K562 (cell line): ENCODE measurements at regions not wholly inside any gene's neighbourhood (a gene's known extent, or its start where the extent isn't known, plus 50 kb on each side); places are given as distances from the start of the nearest gene placed in this dataset.

Source experiments
- ATAC-seq: fragments of 200-7000 bp; cut with Tn5 transposase; 3 replicates; pipeline ENCODE4 v1.9.1; 2020; ENCODE audit warnings: moderate library complexity
- BruUV-seq: library from RNA; stranded (reverse); fragments of 400-500 nt; replicated peaks from 2 replicates; lab custom pipeline; 2021; lab: Mats Ljungman, UMichigan
- CTCF ChIA-PET: fragments of 300-600 bp; formaldehyde crosslinking; extraction: SDS; loops from one replicate; lab custom pipeline; 2021; ENCODE audit warnings: low intra/inter-chr PET ratio; lab: Yijun Ruan, JAX
- POLR2A ChIA-PET: fragments of 300-600, 350-650 bp; sonication (Branson Sonifier 250); formaldehyde crosslinking; extraction: SDS; loops from one replicate; lab custom pipeline; 2021; ENCODE audit warnings: antibody characterized with exemption, inconsistent platforms; lab: Yijun Ruan, JAX
- DNase-seq, 4 experiments: peaks; one replicate each; pipeline versions ENCODE4 v3.0.0 to v3.0.0-alpha.2; 2011 to 2018; ENCODE audit warnings: low spot score in 3 of 4, mixed read lengths in 3 of 4; ENCODE audit errors: extremely low read depth in 1 of 4
- FAIRE-seq: peaks from 2 replicates; lab custom pipeline; 2011; peaks lifted over from hg19 to GRCh38; lab: Jason Lieb, UNC
- H2AFZ ChIP-seq: 2 replicates; pipeline ENCODE4 v1.6.0; 2011; ENCODE audit warnings: low read depth, low read length, control low read depth, inconsistent platforms
- H3K27ac ChIP-seq: fragments of 200-600 bp; 3 replicates; pipeline ENCODE4 v1.8.0; 2011; ENCODE audit warnings: low read depth, mild to moderate bottlenecking, control low read depth, inconsistent platforms, low read length, moderate library complexity, mixed read lengths; ENCODE audit errors: extremely low read depth
- H3K27me3 ChIP-seq, 2 experiments: fragments of 300-600 bp in 1 of 2; 2 replicates in 1 of 2; 3 replicates in 1 of 2; pipeline versions ENCODE4 v1.6.0 to v1.8.0; 2011; ENCODE audit warnings: inconsistent platforms in 2 of 2, low read length in 2 of 2, mild to moderate bottlenecking in 1 of 2, mixed read lengths in 1 of 2, moderate library complexity in 1 of 2; ENCODE audit not compliant: control insufficient read depth in 2 of 2, insufficient read depth in 2 of 2
- H3K36me3 ChIP-seq: fragments of 300-600 bp; 3 replicates; pipeline ENCODE4 v1.8.0; 2011; ENCODE audit warnings: mild to moderate bottlenecking, low read length, inconsistent platforms; ENCODE audit not compliant: control insufficient read depth, insufficient read depth
- H3K4me1 ChIP-seq, 2 experiments: fragments of 200-600 bp in 1 of 2; replicated peaks in 1 of 2; 2 replicates in 1 of 2; 3 replicates in 1 of 2; pipeline versions ENCODE4 v1.5.1 to v1.8.0; 2011; ENCODE audit warnings: inconsistent platforms in 2 of 2, low read length in 2 of 2, mild to moderate bottlenecking in 1 of 2, mixed read lengths in 1 of 2, moderate library complexity in 1 of 2; ENCODE audit not compliant: control insufficient read depth in 2 of 2, insufficient read depth in 2 of 2
- H3K4me2 ChIP-seq: 2 replicates; pipeline ENCODE4 v1.6.1; 2011; ENCODE audit warnings: low read length, control low read depth, inconsistent platforms, mixed read lengths; ENCODE audit not compliant: insufficient read depth
- H3K4me3 ChIP-seq: fragments of 200-600 bp; sonication (generic), shearing (Covaris generic); 2 replicates; pipeline ENCODE4 v1.5.1; 2016; ENCODE audit warnings: control low read depth, inconsistent platforms
- H3K79me2 ChIP-seq: fragments of 200-600 bp; 3 replicates; pipeline ENCODE4 v1.8.0; 2011; ENCODE audit warnings: low read length, inconsistent platforms; ENCODE audit not compliant: control insufficient read depth, insufficient read depth
- H3K9ac ChIP-seq, 2 experiments: 2 replicates each; pipeline versions ENCODE4 v1.6.0 to v1.6.1; 2011; ENCODE audit warnings: low read depth in 2 of 2, low read length in 2 of 2, control low read depth in 1 of 2, inconsistent platforms in 1 of 2, mild to moderate bottlenecking in 1 of 2, mixed read lengths in 1 of 2; ENCODE audit not compliant: insufficient read depth in 1 of 2
- H3K9me1 ChIP-seq: one replicate; pipeline ENCODE4 v1.6.0; 2011; ENCODE audit warnings: inconsistent platforms, mild to moderate bottlenecking, low read length, moderate library complexity; ENCODE audit not compliant: control insufficient read depth, insufficient read depth
- H3K9me3 ChIP-seq: replicated peaks from 2 replicates; pipeline ENCODE4 v1.5.1; 2011; ENCODE audit warnings: low read depth, low read length, inconsistent platforms; ENCODE audit not compliant: control insufficient read depth, insufficient read depth
- H4K20me1 ChIP-seq: replicated peaks from 2 replicates; pipeline ENCODE4 v1.6.1; 2011; ENCODE audit warnings: low read length, inconsistent platforms, mixed read lengths; ENCODE audit not compliant: control insufficient read depth, insufficient read depth
- BCL6 ChIP-seq: fragments of 250-450 bp; sonication (Bioruptor Pico); IDR thresholded peaks from 2 replicates; pipeline ENCODE4 v1.4.0; 2020
- CEBPG ChIP-seq, 3 experiments: fragments of 200-800 bp in 1 of 3; sonication (Bioruptor generic) in 1 of 3; sonication (generic) in 1 of 3; formaldehyde crosslinking in 1 of 3; IDR thresholded peaks in 2 of 3; conservative IDR thresholded peaks in 1 of 3; 2 replicates each; pipeline versions ENCODE4 v1.6.1 to v1.8.0; 2016 to 2022; ENCODE audit warnings: missing compliant biosample characterization in 2 of 3, missing genetic modification characterization in 2 of 3, mild to moderate bottlenecking in 1 of 3, missing genetic modification reagents in 1 of 3
- FOSL1 ChIP-seq: fragments of 200-800 bp; sonication (Bioruptor generic); conservative IDR thresholded peaks from 2 replicates; pipeline ENCODE4 v1.6.1; 2016; ENCODE audit warnings: missing genetic modification characterization, missing compliant biosample characterization
- L3MBTL2 ChIP-seq: fragments of 450-650 bp; IDR thresholded peaks from 2 replicates; pipeline ENCODE4 v1.6.1; 2016; ENCODE audit warnings: mild to moderate bottlenecking, moderate library complexity
- NR4A1 ChIP-seq, 2 experiments: fragments of 250-450 bp in 1 of 2; fragments of 450-650 bp in 1 of 2; sonication (Bioruptor Pico) in 1 of 2; IDR thresholded peaks; 2 replicates each; pipeline versions ENCODE4 v1.4.0 to v1.6.1; 2016 to 2020; ENCODE audit warnings: mild to moderate bottlenecking in 2 of 2, missing compliant biosample characterization in 1 of 2, missing genetic modification characterization in 1 of 2, moderate library complexity in 1 of 2
- SIN3A ChIP-seq, 2 experiments: fragments of 150-350 bp in 1 of 2; IDR thresholded peaks; 2 replicates each; pipeline ENCODE4 v1.6.1; 2011 to 2016; ENCODE audit warnings: borderline replicate concordance in 2 of 2, low read depth in 2 of 2, low read length in 2 of 2, mild to moderate bottlenecking in 2 of 2, moderate library complexity in 2 of 2; ENCODE audit not compliant: control insufficient read depth in 1 of 2
- XRCC5 ChIP-seq: fragments of 200-400 bp; formaldehyde crosslinking; IDR thresholded peaks from 2 replicates; pipeline ENCODE4 v1.6.1; 2017; ENCODE audit warnings: low read depth, mild to moderate bottlenecking, low read length
- YY1 ChIP-seq, 3 experiments: IDR thresholded peaks; 2 replicates each; pipeline ENCODE4 v1.6.1; 2011; ENCODE audit warnings: low read length in 2 of 3, mild to moderate bottlenecking in 2 of 3, moderate library complexity in 2 of 3, borderline replicate concordance in 1 of 3, control low read depth in 1 of 3, low read depth in 1 of 3; ENCODE audit not compliant: insufficient read depth in 3 of 3, insufficient replicate concordance in 2 of 3, control insufficient read depth in 1 of 3, insufficient read length in 1 of 3; ENCODE audit errors: extremely low read depth in 1 of 3
- ZNF561 ChIP-seq: fragments of 450-650 bp; formaldehyde crosslinking; conservative IDR thresholded peaks from 2 replicates; pipeline ENCODE4 v1.4.0; 2020; ENCODE audit warnings: mild to moderate bottlenecking, moderate library complexity
- WGBS: fragments of 100-300 bp; shearing (Covaris generic); methylation state at CpG from one replicate; pipeline ENCODE4 v1.1.6; 2016; ENCODE audit warnings: low coverage, mixed read lengths; ENCODE audit not compliant: insufficient coverage; ENCODE audit errors: missing lambda C conversion rate; 5-methylcytosine and 5-hydroxymethylcytosine counted together
- in situ Hi-C: fragments of 300-500 bp; cut with MboI; formaldehyde crosslinking; loops from 4 replicates; pipeline ENCODE4 v1.15.0; 2018; ENCODE audit warnings: inconsistent platforms, mixed read lengths
- intact Hi-C: fragments of 100-400 bp; cut with micrococcal nuclease; formaldehyde crosslinking; loops from 2 replicates; pipeline ENCODE4 v1.14.2; 2022
- TF ChIP-seq, protein P1 (sequence below), 2 experiments: fragments of 450-650 bp in 1 of 2; IDR thresholded peaks; 2 replicates each; pipeline ENCODE4 v1.6.1; 2011 to 2017; ENCODE audit warnings: low read depth in 2 of 2, antibody characterized with exemption in 1 of 2, borderline replicate concordance in 1 of 2, low read length in 1 of 2, mild to moderate bottlenecking in 1 of 2, mixed read lengths in 1 of 2; ENCODE audit not compliant: control insufficient read depth in 1 of 2
- TF ChIP-seq, protein P2 (sequence below): sonication (generic); formaldehyde crosslinking; IDR thresholded peaks from 2 replicates; pipeline ENCODE4 v1.8.1; 2023; ENCODE audit warnings: mild to moderate bottlenecking, missing genetic modification reagents

DNA sequence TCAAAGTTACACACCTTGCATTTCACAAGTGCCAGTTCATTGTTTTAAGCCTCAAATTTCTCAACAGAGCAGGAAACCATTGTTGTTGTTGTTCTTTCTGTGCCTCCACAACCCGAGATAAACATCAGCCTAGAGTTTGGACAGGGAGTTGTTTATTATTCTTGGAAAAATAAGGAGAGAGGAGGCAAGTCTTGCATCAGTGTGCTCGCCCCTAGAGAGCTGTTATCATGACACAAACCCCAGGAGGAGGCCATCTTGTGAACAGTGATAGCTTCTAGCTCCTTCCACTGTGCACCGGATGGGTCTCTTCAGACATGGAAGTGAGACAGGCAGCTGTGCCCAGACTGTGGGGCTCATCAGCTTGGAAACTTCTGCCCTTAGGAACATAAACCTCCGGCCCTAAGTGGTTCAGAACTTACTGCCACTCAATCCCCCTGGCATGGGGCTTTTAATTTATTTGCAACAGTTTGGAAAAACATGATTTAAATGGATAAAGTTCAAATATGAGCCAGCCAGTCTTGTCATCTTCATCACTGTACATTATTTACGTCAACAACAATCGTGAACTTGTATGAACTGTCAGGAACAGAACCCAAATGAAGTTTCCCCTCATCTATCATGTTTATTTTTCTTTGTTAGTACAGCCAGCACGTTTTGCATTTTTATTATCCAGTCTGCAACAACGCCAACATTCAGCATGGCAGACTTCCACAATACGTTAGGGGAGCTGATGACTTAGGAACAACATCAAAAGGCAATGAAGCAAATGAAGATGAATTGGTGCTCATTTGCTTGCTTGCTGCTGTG is 181.7 kb upstream of the S1PR3 start:
- no peaks in the 10 kb centered on the region for H3K27me3 ChIP-seq
- no peaks in the 10 kb centered on the region for H4K20me1 ChIP-seq
- FAIRE-seq (no peak), ATAC-seq (peak; percentile 72), DNase-seq (peak; percentile 9 to 31 (median 20))
- CTCF ChIA-PET: no interaction called here
- H3K36me3 ChIP-seq: no peaks in the 10 kb centered on the region
- H3K4me3 ChIP-seq: no peak overlapping the region
- H2AFZ ChIP-seq: peak overlapping the region; percentile 94
- in situ Hi-C loops: no loop called here
- no peaks in the 10 kb centered on the region for H3K9me1 ChIP-seq
- H3K4me1 ChIP-seq: peaks cover 0 to 12% of the 10 kb centered on the region in 2 experiments; a peak in 3 of 5 replicates
- peak overlapping the region; percentile 1; the same call in 1 of the 3 replicates for H3K27ac ChIP-seq
- H3K4me2 ChIP-seq: 0 out of 2 replicates have a peak overlapping the region, but pooled peaks have one; percentile 25
- H3K9me3 ChIP-seq: no peaks in the 10 kb centered on the region
- POLR2A ChIA-PET: no interaction called here
- no TSS peak for BruUV-seq
- intact Hi-C loops: no loop called here
- 45% methylated on average over 9 of the region's 9 CpGs for WGBS
- no peaks in the 10 kb centered on the region for H3K79me2 ChIP-seq
- no peak overlapping the region for H3K9ac ChIP-seq
- TF ChIP-seq, protein P1, sequence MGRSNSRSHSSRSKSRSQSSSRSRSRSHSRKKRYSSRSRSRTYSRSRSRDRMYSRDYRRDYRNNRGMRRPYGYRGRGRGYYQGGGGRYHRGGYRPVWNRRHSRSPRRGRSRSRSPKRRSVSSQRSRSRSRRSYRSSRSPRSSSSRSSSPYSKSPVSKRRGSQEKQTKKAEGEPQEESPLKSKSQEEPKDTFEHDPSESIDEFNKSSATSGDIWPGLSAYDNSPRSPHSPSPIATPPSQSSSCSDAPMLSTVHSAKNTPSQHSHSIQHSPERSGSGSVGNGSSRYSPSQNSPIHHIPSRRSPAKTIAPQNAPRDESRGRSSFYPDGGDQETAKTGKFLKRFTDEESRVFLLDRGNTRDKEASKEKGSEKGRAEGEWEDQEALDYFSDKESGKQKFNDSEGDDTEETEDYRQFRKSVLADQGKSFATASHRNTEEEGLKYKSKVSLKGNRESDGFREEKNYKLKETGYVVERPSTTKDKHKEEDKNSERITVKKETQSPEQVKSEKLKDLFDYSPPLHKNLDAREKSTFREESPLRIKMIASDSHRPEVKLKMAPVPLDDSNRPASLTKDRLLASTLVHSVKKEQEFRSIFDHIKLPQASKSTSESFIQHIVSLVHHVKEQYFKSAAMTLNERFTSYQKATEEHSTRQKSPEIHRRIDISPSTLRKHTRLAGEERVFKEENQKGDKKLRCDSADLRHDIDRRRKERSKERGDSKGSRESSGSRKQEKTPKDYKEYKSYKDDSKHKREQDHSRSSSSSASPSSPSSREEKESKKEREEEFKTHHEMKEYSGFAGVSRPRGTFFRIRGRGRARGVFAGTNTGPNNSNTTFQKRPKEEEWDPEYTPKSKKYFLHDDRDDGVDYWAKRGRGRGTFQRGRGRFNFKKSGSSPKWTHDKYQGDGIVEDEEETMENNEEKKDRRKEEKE (IDR thresholded peaks at IDR 0.05; ENCODE audit: borderline replicate concordance in 1 of 2, control insufficient read depth in 1 of 2, low read depth in 2 of 2, low read length in 1 of 2): no peak
- TF ChIP-seq, protein P2, sequence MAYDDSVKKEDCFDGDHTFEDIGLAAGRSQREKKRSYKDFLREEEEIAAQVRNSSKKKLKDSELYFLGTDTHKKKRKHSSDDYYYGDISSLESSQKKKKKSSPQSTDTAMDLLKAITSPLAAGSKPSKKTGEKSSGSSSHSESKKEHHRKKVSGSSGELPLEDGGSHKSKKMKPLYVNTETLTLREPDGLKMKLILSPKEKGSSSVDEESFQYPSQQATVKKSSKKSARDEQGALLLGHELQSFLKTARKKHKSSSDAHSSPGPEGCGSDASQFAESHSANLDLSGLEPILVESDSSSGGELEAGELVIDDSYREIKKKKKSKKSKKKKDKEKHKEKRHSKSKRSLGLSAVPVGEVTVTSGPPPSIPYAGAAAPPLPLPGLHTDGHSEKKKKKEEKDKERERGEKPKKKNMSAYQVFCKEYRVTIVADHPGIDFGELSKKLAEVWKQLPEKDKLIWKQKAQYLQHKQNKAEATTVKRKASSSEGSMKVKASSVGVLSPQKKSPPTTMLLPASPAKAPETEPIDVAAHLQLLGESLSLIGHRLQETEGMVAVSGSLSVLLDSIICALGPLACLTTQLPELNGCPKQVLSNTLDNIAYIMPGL: no peak
- TF ChIP-seq ZNF561 (CRISPR knock-in tag) (no peak), BCL6 (no peak), L3MBTL2 (no peak), FOSL1 (no peak), SIN3A (IDR thresholded peaks at IDR 0.05; ENCODE audit: borderline replicate concordance in 2 of 2, control insufficient read depth in 1 of 2, low read depth in 2 of 2, low read length in 2 of 2) (no peak), XRCC5 (no peak), YY1 (IDR thresholded peaks at IDR 0.05; ENCODE audit: borderline replicate concordance in 1 of 3, control insufficient read depth in 1 of 3, extremely low read depth in 1 of 3, insufficient read depth in 3 of 3, insufficient read length in 1 of 3, insufficient replicate concordance in 2 of 3, low read depth in 1 of 3, low read length in 2 of 3) (peak in 1 of 3 experiments; percentile 73), NR4A1 (CRISPR knock-in tag; IDR thresholded peaks at IDR 0.05) (no peak), NR4A1 (tag; IDR thresholded peaks at IDR 0.05) (0 out of 2 replicates have a peak, but pooled peaks have one; percentile 26), CEBPG (CRISPR knock-in tag; IDR thresholded peaks at IDR 0.05) (no peak), CEBPG (tag; conservative IDR thresholded peaks at IDR 0.05 in 1 of 2, IDR thresholded peaks at IDR 0.05 in 1 of 2) (peak in 1 of 2 experiments; percentile 52; a peak in 1 of 4 replicates)
